ENCODE measurements at regions not wholly inside any gene's neighbourhood (a gene's known extent, or its start where the extent isn't known, plus 50 kb on each side); places are given as distances from the start of the nearest gene placed in this dataset.

- Histone ChIP-seq H3K36me3 (no peaks in the 10 kb centered on the region), H3K4me3 (no peak overlapping the region), H3K4me1 (no peaks in the 10 kb centered on the region), H3K9me3 (no peaks in the 10 kb centered on the region), H3K27me3 (no peaks in the 10 kb centered on the region), H3K27ac (no peak overlapping the region)
- no peak for TF ChIP-seq CTCF (IDR thresholded peaks at IDR 0.05)
- no peak for TF ChIP-seq POLR2A (IDR thresholded peaks at IDR 0.05)
- no peak for DNase-seq
- intact Hi-C loops (cut with DNase I; ENCODE audit: low total_unique reads) = no loop called here
These were observed 457.9 kb upstream of the BRINP1 start for GRCh38 chr9:119827126-119827525.

GRCh38 chr9:119818726-119819435, 449.6 kb upstream of the BRINP1 start:
- TF ChIP-seq CTCF (IDR thresholded peaks at IDR 0.05) = no peak
- TF ChIP-seq POLR2A (IDR thresholded peaks at IDR 0.05) = no peak
- H3K36me3 ChIP-seq = no peaks in the 10 kb centered on the region
- no peaks in the 10 kb centered on the region for H3K27me3 ChIP-seq
- intact Hi-C loops (cut with DNase I; ENCODE audit: low total_unique reads) = no loop called here
- H3K4me3 ChIP-seq = no peak overlapping the region
- no peak for DNase-seq
- no peak overlapping the region for H3K27ac ChIP-seq
- no peaks in the 10 kb centered on the region for H3K9me3 ChIP-seq
- H3K4me1 ChIP-seq = no peaks in the 10 kb centered on the region

GRCh38 chr9:119810645-119811429, 441.6 kb upstream of the BRINP1 start:
- H3K4me1 ChIP-seq = no peaks in the 10 kb centered on the region
- no peak overlapping the region for H3K27ac ChIP-seq
- TF ChIP-seq CTCF (IDR thresholded peaks at IDR 0.05) (no peak), POLR2A (IDR thresholded peaks at IDR 0.05) (no peak)
- H3K4me3 ChIP-seq = no peak overlapping the region
- H3K27me3 ChIP-seq = no peaks in the 10 kb centered on the region
- H3K36me3 ChIP-seq = no peaks in the 10 kb centered on the region
- no peak for DNase-seq
- intact Hi-C loops (cut with DNase I; ENCODE audit: low total_unique reads) = no loop called here
- H3K9me3 ChIP-seq = no peaks in the 10 kb centered on the region

- H3K36me3 ChIP-seq = no peaks in the 10 kb centered on the region
- TF ChIP-seq POLR2A (IDR thresholded peaks at IDR 0.05) (no peak), CTCF (IDR thresholded peaks at IDR 0.05) (no peak)
- no peak for DNase-seq
- H3K27me3 ChIP-seq = no peaks in the 10 kb centered on the region
- H3K4me3 ChIP-seq = no peak overlapping the region
- H3K9me3 ChIP-seq = no peaks in the 10 kb centered on the region
- H3K4me1 ChIP-seq = no peaks in the 10 kb centered on the region
- no peak overlapping the region for H3K27ac ChIP-seq
- intact Hi-C loops (cut with DNase I; ENCODE audit: low total_unique reads) = no loop called here
These were observed 434.4 kb upstream of the BRINP1 start for GRCh38 chr9:119803679-119804078.

- no peaks in the 10 kb centered on the region for H3K9me3 ChIP-seq
- no peak overlapping the region for H3K4me3 ChIP-seq
- no peaks in the 10 kb centered on the region for H3K4me1 ChIP-seq
- H3K36me3 ChIP-seq = no peaks in the 10 kb centered on the region
- TF ChIP-seq CTCF (IDR thresholded peaks at IDR 0.05) = no peak
- no peak for TF ChIP-seq POLR2A (IDR thresholded peaks at IDR 0.05)
- no peaks in the 10 kb centered on the region for H3K27me3 ChIP-seq
- peak in 1 of 2 donors; percentile 17 for DNase-seq
- no peak overlapping the region for H3K27ac ChIP-seq
- intact Hi-C loops (cut with DNase I; ENCODE audit: low total_unique reads) = no loop called here
These were observed 433.4 kb upstream of the BRINP1 start for GRCh38 chr9:119802621-119803020.

All from uterus (tissue), 3 donors.